ENCODE measurements at regions not wholly inside any gene's neighbourhood (a gene's known extent, or its start where the extent isn't known, plus 50 kb on each side); places are given as distances from the start of the nearest gene placed in this dataset.
"Not testable (repeated sequence)": the region's sequence is repeated elsewhere in the genome, so short reads cannot be mapped to it uniquely, and the experiment has no call there.

DNA sequence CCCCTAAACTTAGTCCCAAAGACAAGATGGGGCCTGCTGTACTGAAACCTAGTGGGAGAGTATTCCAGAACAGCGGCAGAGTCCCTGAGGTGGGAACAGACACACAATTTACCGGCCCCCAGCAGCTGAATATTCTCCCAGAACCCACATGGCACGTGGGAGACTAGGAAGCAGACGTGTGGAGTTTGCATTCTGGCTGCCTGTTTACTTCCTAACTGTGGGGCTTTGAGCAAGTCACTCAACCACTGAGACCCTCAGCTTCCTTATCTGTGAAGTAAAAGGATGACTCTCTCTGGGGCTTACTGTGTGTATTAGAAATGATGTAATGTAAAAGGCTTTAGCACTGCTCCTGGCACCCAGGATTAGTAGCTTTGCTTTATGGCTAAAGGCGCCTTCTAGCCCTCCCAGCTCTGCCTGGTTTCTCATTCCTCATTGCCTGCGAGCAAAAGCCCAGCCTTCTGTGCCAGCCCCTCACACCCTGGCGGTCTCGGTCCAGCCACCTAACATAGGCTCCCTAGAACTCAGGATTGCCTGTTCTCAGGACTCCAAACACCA, 353.1 kb downstream of the CDC5L start:
- no peak for DNase-seq
- CTCF ChIA-PET, result no interaction called here
- no peak overlapping the region for H3K4me3 ChIP-seq (ENCODE audit: low read length)
- no peak overlapping the region for H3K27ac Mint-ChIP-seq
- no peak overlapping the region for H3K4me3 Mint-ChIP-seq
- intact Hi-C loops (cut with micrococcal nuclease), result no loop called here
- peaks cover 0 to 12% (median 0%) of the 10 kb centered on the region in 11 donors for H3K9me3 Mint-ChIP-seq
- no peaks in the 10 kb centered on the region for H3K9me3 ChIP-seq (ENCODE audit: control insufficient read depth in 2 of 3, low read length in 3 of 3)
- H3K36me3 ChIP-seq (ENCODE audit: control insufficient read depth in 2 of 3, insufficient read depth in 3 of 3, low read length in 3 of 3), result no peaks in the 10 kb centered on the region
- no peaks in the 10 kb centered on the region for H3K27me3 ChIP-seq (ENCODE audit: control insufficient read depth in 2 of 2, insufficient read depth in 2 of 2, low read length in 2 of 2)
- no peak for ATAC-seq
- H3K4me1 Mint-ChIP-seq, result no peaks in the 10 kb centered on the region
- POLR2A ChIA-PET, result no interaction called here
- H3K4me1 ChIP-seq (ENCODE audit: control insufficient read depth in 2 of 2, insufficient read depth in 2 of 2, low read length in 2 of 2), result no peaks in the 10 kb centered on the region
- H3K27ac ChIP-seq (ENCODE audit: low read depth, low read length), result no peak overlapping the region
- H3K36me3 Mint-ChIP-seq, result no peaks in the 10 kb centered on the region
- peaks cover 0 to 5% (median 0%) of the 10 kb centered on the region in 5 donors for H3K27me3 Mint-ChIP-seq

DNA sequence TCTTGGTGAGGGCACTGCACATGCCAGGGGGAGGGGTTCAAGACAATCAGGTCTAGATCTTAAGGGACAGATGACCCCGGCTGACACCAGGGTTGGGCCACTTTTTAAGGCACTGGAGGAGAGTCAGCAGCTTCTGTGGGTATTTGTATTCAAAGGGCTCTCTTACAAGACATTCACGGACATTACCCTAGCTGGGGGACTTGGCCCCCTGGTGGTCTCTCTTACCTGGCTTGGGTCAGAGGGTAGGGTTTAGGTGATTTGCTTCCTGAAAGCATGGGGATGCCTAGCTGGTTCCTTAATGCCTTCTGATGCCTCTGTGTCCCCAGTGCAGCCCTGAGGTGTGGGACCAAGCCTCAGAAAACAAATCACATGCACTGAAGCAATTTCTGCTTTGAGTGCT, 354.7 kb downstream of the CDC5L start:
- Histone ChIP-seq H3K27me3 (ENCODE audit: control insufficient read depth in 2 of 2, insufficient read depth in 2 of 2, low read length in 2 of 2) (no peaks in the 10 kb centered on the region), H3K27ac (ENCODE audit: low read depth, low read length) (no peak overlapping the region), H3K9me3 (ENCODE audit: control insufficient read depth in 2 of 3, low read length in 3 of 3) (no peaks in the 10 kb centered on the region), H3K4me1 (ENCODE audit: control insufficient read depth in 2 of 2, insufficient read depth in 2 of 2, low read length in 2 of 2) (no peaks in the 10 kb centered on the region), H3K4me3 (ENCODE audit: low read length) (no peak overlapping the region), H3K36me3 (ENCODE audit: control insufficient read depth in 2 of 3, insufficient read depth in 3 of 3, low read length in 3 of 3) (no peaks in the 10 kb centered on the region)
- Mint-ChIP-seq H3K36me3 (no peaks in the 10 kb centered on the region), H3K4me1 (no peaks in the 10 kb centered on the region), H3K27me3 (peaks cover 0 to 5% (median 0%) of the 10 kb centered on the region in 5 donors), H3K9me3 (peaks cover 0 to 12% (median 0%) of the 10 kb centered on the region in 11 donors), H3K27ac (no peak overlapping the region), H3K4me3 (no peak overlapping the region)
- ChIA-PET CTCF (no interaction called here), POLR2A (no interaction called here)
- ATAC-seq, result no peak
- DNase-seq, result no peak
- intact Hi-C loops (cut with micrococcal nuclease), result no loop called here

DNA sequence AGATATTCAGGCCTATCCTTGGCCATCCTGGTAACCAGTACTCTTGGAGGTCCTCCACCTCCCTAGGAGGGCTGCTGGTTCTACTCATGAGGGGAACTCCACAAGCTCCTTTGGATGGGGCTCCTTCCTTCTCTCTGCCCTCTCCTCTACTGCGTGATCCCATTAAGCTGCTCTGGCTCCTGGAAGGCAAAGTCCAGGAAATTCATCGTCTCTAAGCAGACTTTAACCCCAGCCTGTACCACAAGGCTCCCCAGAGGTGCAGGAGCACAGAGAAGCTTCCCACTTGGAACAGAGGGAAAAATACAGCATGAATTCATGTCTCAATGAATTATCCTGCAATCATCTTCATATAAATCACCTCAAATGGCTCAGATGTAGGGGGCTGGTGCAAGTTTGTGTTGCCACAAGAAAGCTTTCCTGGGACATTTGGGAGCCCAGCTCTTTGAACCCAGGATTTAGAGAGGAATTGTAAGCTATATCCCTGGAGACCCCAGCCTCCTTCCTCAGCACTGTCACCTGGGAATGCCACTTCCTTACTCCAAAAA, 355.4 kb downstream of the CDC5L start:
- ATAC-seq, result no peak

DNA sequence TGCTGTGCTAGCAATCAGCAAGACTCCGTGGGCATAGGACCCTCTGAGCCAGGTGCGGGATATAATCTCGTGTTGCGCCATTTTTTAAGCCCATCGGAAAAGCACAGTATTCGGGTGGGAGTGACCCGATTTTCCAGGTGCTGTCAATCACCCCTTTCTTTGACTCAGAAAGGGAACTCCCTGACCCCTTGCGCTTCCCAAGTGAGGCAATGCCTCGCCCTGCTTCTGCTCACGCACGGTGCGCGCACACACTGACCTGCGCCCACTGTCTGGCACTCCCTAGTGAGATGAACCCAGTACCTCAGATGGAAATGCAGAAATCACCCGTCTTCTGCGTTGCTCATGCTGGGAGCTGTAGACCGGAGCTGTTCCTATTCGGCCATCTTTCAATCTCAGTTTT, 372.6 kb downstream of the CDC5L start:
- H3K4me1 ChIP-seq (ENCODE audit: control insufficient read depth in 2 of 2, insufficient read depth in 2 of 2, low read length in 2 of 2); H3K27me3 ChIP-seq (ENCODE audit: control insufficient read depth in 2 of 2, insufficient read depth in 2 of 2, low read length in 2 of 2); H3K27ac Mint-ChIP-seq; H3K27me3 Mint-ChIP-seq; DNase-seq; H3K9me3 ChIP-seq (ENCODE audit: control insufficient read depth in 2 of 3, low read length in 3 of 3); intact Hi-C loops (cut with micrococcal nuclease); H3K4me3 Mint-ChIP-seq; ATAC-seq; H3K27ac ChIP-seq (ENCODE audit: low read depth, low read length); H3K4me1 Mint-ChIP-seq; POLR2A ChIA-PET; H3K4me3 ChIP-seq (ENCODE audit: low read length); H3K36me3 ChIP-seq (ENCODE audit: control insufficient read depth in 2 of 3, insufficient read depth in 3 of 3, low read length in 3 of 3): not testable (repeated sequence)
- H3K36me3 Mint-ChIP-seq, result peaks cover 0 to 13% (median 5%) of the 10 kb centered on the region in 5 donors
- H3K9me3 Mint-ChIP-seq, result peaks cover 0 to 67% (median 24%) of the 10 kb centered on the region in 11 donors
- CTCF ChIA-PET, result interaction anchor here (0.6 kb wide), 1 partner anchor 653 kb away, joined by 4 read pairs; no protein-coding TSS in a partner anchor

More for the DNA sequence above, 355.4 kb downstream of the CDC5L start:
- Mint-ChIP-seq H3K27ac (no peak overlapping the region), H3K36me3 (no peaks in the 10 kb centered on the region), H3K4me3 (no peak overlapping the region), H3K27me3 (peaks cover 0 to 5% (median 0%) of the 10 kb centered on the region in 5 donors), H3K9me3 (peaks cover 0 to 12% (median 0%) of the 10 kb centered on the region in 11 donors), H3K4me1 (no peaks in the 10 kb centered on the region)
- intact Hi-C loops (cut with micrococcal nuclease), result no loop called here
- no peak for DNase-seq
- Histone ChIP-seq H3K9me3 (ENCODE audit: control insufficient read depth in 2 of 3, low read length in 3 of 3) (no peaks in the 10 kb centered on the region), H3K27me3 (ENCODE audit: control insufficient read depth in 2 of 2, insufficient read depth in 2 of 2, low read length in 2 of 2) (no peaks in the 10 kb centered on the region), H3K27ac (ENCODE audit: low read depth, low read length) (no peak overlapping the region), H3K4me3 (ENCODE audit: low read length) (no peak overlapping the region), H3K4me1 (ENCODE audit: control insufficient read depth in 2 of 2, insufficient read depth in 2 of 2, low read length in 2 of 2) (no peaks in the 10 kb centered on the region), H3K36me3 (ENCODE audit: control insufficient read depth in 2 of 3, insufficient read depth in 3 of 3, low read length in 3 of 3) (no peaks in the 10 kb centered on the region)
- ChIA-PET CTCF (no interaction called here), POLR2A (no interaction called here)

DNA sequence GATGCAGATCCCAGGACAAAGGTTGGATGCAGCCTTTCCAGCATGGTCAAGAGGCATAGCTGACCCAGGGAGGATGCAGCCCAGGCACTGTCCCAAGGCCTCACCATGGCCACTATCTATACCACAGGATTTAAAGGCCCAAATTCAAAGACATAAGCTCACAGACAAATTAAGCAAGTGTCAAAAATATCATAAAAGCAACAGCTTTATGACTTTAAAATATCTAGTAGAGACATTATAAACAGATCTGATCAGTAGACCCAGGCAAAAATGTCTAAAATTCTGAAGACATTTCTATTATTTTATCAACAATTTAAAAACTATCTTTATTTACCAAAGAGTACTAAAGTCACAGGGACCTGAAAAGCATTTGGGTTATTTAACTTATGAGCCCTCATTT, 373.5 kb downstream of the CDC5L start:
- H3K4me3 ChIP-seq (ENCODE audit: low read length), result no peak overlapping the region
- intact Hi-C loops (cut with micrococcal nuclease), result no loop called here
- Mint-ChIP-seq H3K9me3 (peaks cover 5 to 69% (median 26%) of the 10 kb centered on the region in 11 donors), H3K4me1 (no peaks in the 10 kb centered on the region), H3K36me3 (peaks cover 0 to 17% (median 5%) of the 10 kb centered on the region in 5 donors), H3K4me3 (no peak overlapping the region), H3K27ac (no peak overlapping the region), H3K27me3 (peaks cover 0 to 1% (median 0%) of the 10 kb centered on the region in 5 donors)
- no peaks in the 10 kb centered on the region for H3K27me3 ChIP-seq (ENCODE audit: control insufficient read depth in 2 of 2, insufficient read depth in 2 of 2, low read length in 2 of 2)
- H3K9me3 ChIP-seq (ENCODE audit: control insufficient read depth in 2 of 3, low read length in 3 of 3), result peaks cover 0 to 7% (median 0%) of the 10 kb centered on the region in 3 experiments
- ATAC-seq, result no peak
- POLR2A ChIA-PET, result interaction anchor here (0.6 kb wide), 1 partner anchor 189 kb away, joined by 9 read pairs; no protein-coding TSS in a partner anchor
- H3K27ac ChIP-seq (ENCODE audit: low read depth, low read length), result no peak overlapping the region
- H3K36me3 ChIP-seq (ENCODE audit: control insufficient read depth in 2 of 3, insufficient read depth in 3 of 3, low read length in 3 of 3), result no peaks in the 10 kb centered on the region
- DNase-seq, result no peak
- H3K4me1 ChIP-seq (ENCODE audit: control insufficient read depth in 2 of 2, insufficient read depth in 2 of 2, low read length in 2 of 2), result no peaks in the 10 kb centered on the region
- CTCF ChIA-PET, result no interaction called here

DNA sequence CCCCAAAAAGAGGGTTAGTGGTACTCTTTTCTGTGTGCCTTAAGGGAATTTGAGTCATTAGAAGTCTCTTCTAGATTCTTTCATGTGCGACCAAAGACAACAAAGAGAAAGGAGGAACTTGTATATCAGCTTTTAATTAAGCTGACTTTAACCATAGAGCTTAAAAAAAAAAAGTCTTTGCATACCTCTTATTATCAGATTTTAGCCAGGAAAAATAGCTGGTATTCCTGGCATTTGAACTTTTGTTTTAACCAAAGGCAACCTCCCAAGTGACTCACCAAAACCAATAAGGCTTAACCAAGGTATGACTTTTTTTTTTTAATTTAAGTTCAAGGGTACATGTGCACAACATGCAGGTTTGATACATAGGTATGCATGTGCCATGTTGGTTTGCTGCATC, 375.0 kb downstream of the CDC5L start:
- ChIA-PET CTCF (interaction anchor here (0.6 kb wide), 1 partner anchor 42 kb away, joined by 4 read pairs; no protein-coding TSS in a partner anchor), POLR2A (no interaction called here)
- intact Hi-C loops (cut with micrococcal nuclease), result no loop called here
- Mint-ChIP-seq H3K36me3 (peaks cover 0 to 17% (median 5%) of the 10 kb centered on the region in 5 donors), H3K27me3 (peaks cover 0 to 1% (median 0%) of the 10 kb centered on the region in 5 donors), H3K4me3 (no peak overlapping the region), H3K9me3 (peaks cover 5 to 73% (median 26%) of the 10 kb centered on the region in 11 donors), H3K4me1 (no peaks in the 10 kb centered on the region), H3K27ac (no peak overlapping the region)
- Histone ChIP-seq H3K27me3 (ENCODE audit: control insufficient read depth in 2 of 2, insufficient read depth in 2 of 2, low read length in 2 of 2) (no peaks in the 10 kb centered on the region), H3K4me1 (ENCODE audit: control insufficient read depth in 2 of 2, insufficient read depth in 2 of 2, low read length in 2 of 2) (no peaks in the 10 kb centered on the region), H3K27ac (ENCODE audit: low read depth, low read length) (no peak overlapping the region), H3K9me3 (ENCODE audit: control insufficient read depth in 2 of 3, low read length in 3 of 3) (peaks cover 0 to 7% (median 0%) of the 10 kb centered on the region in 3 experiments), H3K36me3 (ENCODE audit: control insufficient read depth in 2 of 3, insufficient read depth in 3 of 3, low read length in 3 of 3) (no peaks in the 10 kb centered on the region), H3K4me3 (ENCODE audit: low read length) (no peak overlapping the region)
- ATAC-seq (no peak), DNase-seq (no peak)

Data from naive thymus-derived CD4-positive, alpha-beta T cell (primary cell).